ENCODE measurements at regions not wholly inside any gene's neighbourhood (a gene's known extent, or its start where the extent isn't known, plus 50 kb on each side); places are given as distances from the start of the nearest gene placed in this dataset.

- DNase-seq (ENCODE audit: low read depth): no peak
- TF ChIP-seq, protein P1, sequence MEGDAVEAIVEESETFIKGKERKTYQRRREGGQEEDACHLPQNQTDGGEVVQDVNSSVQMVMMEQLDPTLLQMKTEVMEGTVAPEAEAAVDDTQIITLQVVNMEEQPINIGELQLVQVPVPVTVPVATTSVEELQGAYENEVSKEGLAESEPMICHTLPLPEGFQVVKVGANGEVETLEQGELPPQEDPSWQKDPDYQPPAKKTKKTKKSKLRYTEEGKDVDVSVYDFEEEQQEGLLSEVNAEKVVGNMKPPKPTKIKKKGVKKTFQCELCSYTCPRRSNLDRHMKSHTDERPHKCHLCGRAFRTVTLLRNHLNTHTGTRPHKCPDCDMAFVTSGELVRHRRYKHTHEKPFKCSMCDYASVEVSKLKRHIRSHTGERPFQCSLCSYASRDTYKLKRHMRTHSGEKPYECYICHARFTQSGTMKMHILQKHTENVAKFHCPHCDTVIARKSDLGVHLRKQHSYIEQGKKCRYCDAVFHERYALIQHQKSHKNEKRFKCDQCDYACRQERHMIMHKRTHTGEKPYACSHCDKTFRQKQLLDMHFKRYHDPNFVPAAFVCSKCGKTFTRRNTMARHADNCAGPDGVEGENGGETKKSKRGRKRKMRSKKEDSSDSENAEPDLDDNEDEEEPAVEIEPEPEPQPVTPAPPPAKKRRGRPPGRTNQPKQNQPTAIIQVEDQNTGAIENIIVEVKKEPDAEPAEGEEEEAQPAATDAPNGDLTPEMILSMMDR (conservative IDR thresholded peaks at IDR 0.05; ENCODE audit: low read depth, low read length): no peak
- H3K4me3 ChIP-seq (ENCODE audit: low read depth, low read length): no peak overlapping the region
Observed at GRCh38 chr14:96693252-96693820, 103.8 kb upstream of the VRK1 start.

- DNase-seq (ENCODE audit: low read depth): no peak
- no peak overlapping the region for H3K4me3 ChIP-seq (ENCODE audit: low read depth, low read length)
- TF ChIP-seq, protein P1 (conservative IDR thresholded peaks at IDR 0.05; ENCODE audit: low read depth, low read length): no peak
Observed at GRCh38 chr14:96693987-96694386, 103.2 kb upstream of the VRK1 start.

DNA sequence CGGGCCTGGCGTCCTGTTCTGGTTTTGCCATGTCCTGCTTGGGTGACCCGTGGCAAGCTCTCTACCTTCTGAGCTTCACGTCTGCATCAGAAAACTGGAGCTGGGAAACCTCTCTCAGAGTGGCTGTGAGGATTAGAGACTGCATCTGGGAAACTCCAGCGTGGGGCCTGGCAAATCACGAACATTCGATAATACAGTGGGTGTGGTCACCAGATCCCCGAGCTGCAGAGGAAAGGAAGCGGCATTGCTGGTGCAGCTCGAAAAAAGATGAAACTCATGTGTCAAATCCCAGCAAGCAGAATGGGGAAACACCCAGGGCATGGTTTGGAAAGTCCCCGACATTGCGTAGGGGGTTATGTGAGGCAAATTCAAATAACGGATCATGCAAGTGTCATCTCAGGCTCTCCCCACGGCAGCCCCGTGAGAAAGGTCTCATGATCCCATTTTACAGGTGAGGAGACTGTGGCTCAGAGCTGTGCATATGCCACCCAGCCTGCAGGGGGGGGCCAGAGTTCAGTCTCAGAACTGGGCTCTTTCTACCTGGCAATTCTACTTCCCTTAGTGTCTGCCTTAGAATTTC, 98.1 kb upstream of the VRK1 start:
- H3K4me3 ChIP-seq (ENCODE audit: low read depth, low read length): no peak overlapping the region
- DNase-seq (ENCODE audit: low read depth): no peak
- TF ChIP-seq, protein P1 (conservative IDR thresholded peaks at IDR 0.05; ENCODE audit: low read depth, low read length): no peak

GRCh38 chr14:96699666-96700065, 97.5 kb upstream of the VRK1 start:
- DNase-seq (ENCODE audit: low read depth): no peak
- H3K4me3 ChIP-seq (ENCODE audit: low read depth, low read length): no peak overlapping the region
- TF ChIP-seq, protein P1 (conservative IDR thresholded peaks at IDR 0.05; ENCODE audit: low read depth, low read length): no peak

- DNase-seq (ENCODE audit: low read depth): no peak
- TF ChIP-seq, protein P1 (conservative IDR thresholded peaks at IDR 0.05; ENCODE audit: low read depth, low read length): no peak
- no peak overlapping the region for H3K4me3 ChIP-seq (ENCODE audit: low read depth, low read length)
Observed at GRCh38 chr14:96702831-96703230, 94.4 kb upstream of the VRK1 start.

DNA sequence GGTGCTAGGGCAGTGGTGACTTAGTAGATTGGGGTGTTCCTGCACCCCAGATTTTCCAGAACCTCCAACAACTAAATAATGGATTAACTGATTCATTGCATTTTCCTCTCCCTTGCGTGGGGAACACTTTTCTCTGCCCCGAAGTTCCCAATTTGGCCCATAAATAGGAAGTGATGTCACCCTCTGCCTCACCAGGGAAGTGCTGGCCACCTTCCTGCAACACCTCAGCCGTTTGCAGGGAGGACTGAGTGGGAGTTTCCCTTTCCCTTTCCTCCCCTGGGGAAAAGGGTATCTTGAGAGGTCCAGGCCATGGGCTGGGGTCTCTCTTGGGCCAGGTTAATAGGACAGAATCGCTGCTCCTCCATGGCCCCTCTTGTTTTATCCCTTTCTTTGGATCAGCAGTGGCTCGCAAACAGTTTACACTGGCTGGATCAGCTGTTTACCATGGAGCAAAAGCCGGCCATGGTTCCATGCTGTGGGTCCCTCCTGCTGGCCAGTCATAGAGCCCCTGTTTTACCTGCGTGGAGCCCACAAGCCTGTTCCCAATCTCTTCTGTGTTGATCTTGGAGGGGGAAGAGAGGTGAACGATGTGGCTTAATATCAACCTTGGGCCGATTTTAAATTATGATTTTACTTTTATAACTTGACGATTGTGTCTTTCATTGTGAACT, 91.6 kb upstream of the VRK1 start:
- no peak overlapping the region for H3K4me3 ChIP-seq (ENCODE audit: low read depth, low read length)
- no peak for DNase-seq (ENCODE audit: low read depth)
- TF ChIP-seq, protein P1 (conservative IDR thresholded peaks at IDR 0.05; ENCODE audit: low read depth, low read length): no peak

DNA sequence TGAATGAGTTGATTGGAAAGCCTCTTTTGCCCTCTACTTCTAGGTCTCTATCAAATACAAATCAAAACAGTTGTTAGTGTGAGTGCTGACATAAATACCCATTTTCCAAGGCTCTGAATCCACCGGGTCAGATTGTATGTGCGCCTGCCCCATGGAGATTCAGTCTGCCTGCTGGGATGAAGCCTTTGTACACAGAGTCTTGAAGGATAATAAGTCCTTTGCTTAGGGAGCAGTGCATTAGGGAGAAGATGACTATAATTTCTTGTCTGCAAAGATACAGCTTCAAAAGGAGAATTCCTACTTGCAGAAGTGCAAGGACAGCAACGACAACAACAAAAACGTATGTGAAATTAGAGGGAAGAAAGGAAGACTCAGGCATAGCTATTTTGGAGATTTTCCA, 90.3 kb upstream of the VRK1 start:
- TF ChIP-seq, protein P1 (conservative IDR thresholded peaks at IDR 0.05; ENCODE audit: low read depth, low read length): no peak
- no peak for DNase-seq (ENCODE audit: low read depth)
- no peak overlapping the region for H3K4me3 ChIP-seq (ENCODE audit: low read depth, low read length)
